ENCODE measurements at regions not wholly inside any gene's neighbourhood (a gene's known extent, or its start where the extent isn't known, plus 50 kb on each side); places are given as distances from the start of the nearest gene placed in this dataset.

GRCh38 chr1:5238351-5239130 lies 584.1 kb downstream of the AJAP1 start:
- POLR2A ChIA-PET, result no interaction called here
- H3K27ac Mint-ChIP-seq, result no peak overlapping the region

GRCh38 chr1:5235355-5235899 lies 581.0 kb downstream of the AJAP1 start:
- peaks cover 6% of the 10 kb centered on the region for H3K36me3 Mint-ChIP-seq
- H3K4me3 Mint-ChIP-seq, result no peak overlapping the region
- no peak for DNase-seq
- no peak overlapping the region for H3K27ac Mint-ChIP-seq
- no peaks in the 10 kb centered on the region for H3K27me3 Mint-ChIP-seq
- POLR2A ChIA-PET, result no interaction called here
- no peak for ATAC-seq (ENCODE audit: low read depth)
- no peaks in the 10 kb centered on the region for H3K4me1 Mint-ChIP-seq
- peaks cover 16% of the 10 kb centered on the region for H3K9me3 Mint-ChIP-seq

More at GRCh38 chr1:5238351-5239130, 584.1 kb downstream of the AJAP1 start:
- DNase-seq, result no peak
- peaks cover 7% of the 10 kb centered on the region for H3K9me3 Mint-ChIP-seq
- H3K36me3 Mint-ChIP-seq, result peaks cover 2% of the 10 kb centered on the region
- ATAC-seq (ENCODE audit: low read depth), result no peak
- no peaks in the 10 kb centered on the region for H3K4me1 Mint-ChIP-seq
- H3K4me3 Mint-ChIP-seq, result no peak overlapping the region
- H3K27me3 Mint-ChIP-seq, result no peaks in the 10 kb centered on the region

- Mint-ChIP-seq H3K4me3 (no peak overlapping the region), H3K4me1 (no peaks in the 10 kb centered on the region), H3K27me3 (peaks cover 4% of the 10 kb centered on the region), H3K9me3 (peaks cover 11% of the 10 kb centered on the region), H3K27ac (no peak overlapping the region), H3K36me3 (peaks cover 4% of the 10 kb centered on the region)
- ATAC-seq (ENCODE audit: low read depth) (no peak), DNase-seq (no peak)
- POLR2A ChIA-PET, result no interaction called here
Observed at GRCh38 chr1:5232537-5232936, 578.1 kb downstream of the AJAP1 start.

- H3K27me3 Mint-ChIP-seq, result peaks cover 4% of the 10 kb centered on the region
- H3K36me3 Mint-ChIP-seq, result peaks cover 4% of the 10 kb centered on the region
- ATAC-seq (ENCODE audit: low read depth) (no peak), DNase-seq (no peak)
- H3K27ac Mint-ChIP-seq, result no peak overlapping the region
- POLR2A ChIA-PET, result no interaction called here
- H3K4me1 Mint-ChIP-seq, result no peaks in the 10 kb centered on the region
- H3K4me3 Mint-ChIP-seq, result no peak overlapping the region
- H3K9me3 Mint-ChIP-seq, result peaks cover 11% of the 10 kb centered on the region
Observed at GRCh38 chr1:5231541-5232315, 577.3 kb downstream of the AJAP1 start.

- Mint-ChIP-seq H3K27me3 (peaks cover 4% of the 10 kb centered on the region), H3K27ac (no peak overlapping the region), H3K4me1 (no peaks in the 10 kb centered on the region), H3K4me3 (no peak overlapping the region), H3K9me3 (peaks cover 2% of the 10 kb centered on the region), H3K36me3 (no peaks in the 10 kb centered on the region)
- ATAC-seq (ENCODE audit: low read depth) (no peak), DNase-seq (no peak)
- POLR2A ChIA-PET, result no interaction called here
Observed at GRCh38 chr1:5227114-5227513, 572.7 kb downstream of the AJAP1 start.

GRCh38 chr1:5225707-5226704 lies 571.6 kb downstream of the AJAP1 start:
- no peak for DNase-seq

GRCh38 chr1:5223206-5223605 lies 568.8 kb downstream of the AJAP1 start:
- no peak overlapping the region for H3K4me3 Mint-ChIP-seq
- H3K4me1 Mint-ChIP-seq, result no peaks in the 10 kb centered on the region
- DNase-seq, result no peak
- POLR2A ChIA-PET, result no interaction called here
- no peak overlapping the region for H3K27ac Mint-ChIP-seq
- peaks cover 2% of the 10 kb centered on the region for H3K9me3 Mint-ChIP-seq
- peaks cover 4% of the 10 kb centered on the region for H3K27me3 Mint-ChIP-seq
- ATAC-seq (ENCODE audit: low read depth), result no peak
- no peaks in the 10 kb centered on the region for H3K36me3 Mint-ChIP-seq

More at GRCh38 chr1:5225707-5226704, 571.6 kb downstream of the AJAP1 start:
- Mint-ChIP-seq H3K36me3 (no peaks in the 10 kb centered on the region), H3K27ac (no peak overlapping the region), H3K27me3 (peaks cover 4% of the 10 kb centered on the region), H3K9me3 (peaks cover 2% of the 10 kb centered on the region), H3K4me1 (no peaks in the 10 kb centered on the region), H3K4me3 (no peak overlapping the region)
- POLR2A ChIA-PET, result no interaction called here
- no peak for ATAC-seq (ENCODE audit: low read depth)

- H3K27me3 Mint-ChIP-seq, result no peaks in the 10 kb centered on the region
- DNase-seq (no peak), ATAC-seq (ENCODE audit: low read depth) (no peak)
- no peak overlapping the region for H3K27ac Mint-ChIP-seq
- H3K4me1 Mint-ChIP-seq, result no peaks in the 10 kb centered on the region
- H3K4me3 Mint-ChIP-seq, result no peak overlapping the region
- no peaks in the 10 kb centered on the region for H3K36me3 Mint-ChIP-seq
- H3K9me3 Mint-ChIP-seq, result peaks cover 2% of the 10 kb centered on the region
- POLR2A ChIA-PET, result no interaction called here
Observed at GRCh38 chr1:5222626-5223025, 568.2 kb downstream of the AJAP1 start.

GRCh38 chr1:5221451-5221850 lies 567.0 kb downstream of the AJAP1 start:
- peaks cover 2% of the 10 kb centered on the region for H3K9me3 Mint-ChIP-seq
- H3K27ac Mint-ChIP-seq, result no peak overlapping the region
- no peak overlapping the region for H3K4me3 Mint-ChIP-seq
- no peaks in the 10 kb centered on the region for H3K4me1 Mint-ChIP-seq
- H3K27me3 Mint-ChIP-seq, result no peaks in the 10 kb centered on the region
- POLR2A ChIA-PET, result no interaction called here
- H3K36me3 Mint-ChIP-seq, result no peaks in the 10 kb centered on the region
- ATAC-seq (ENCODE audit: low read depth) (no peak), DNase-seq (no peak)

- no peak overlapping the region for H3K27ac Mint-ChIP-seq
- no peaks in the 10 kb centered on the region for H3K36me3 Mint-ChIP-seq
- ATAC-seq (ENCODE audit: low read depth) (no peak), DNase-seq (no peak)
- POLR2A ChIA-PET, result no interaction called here
- H3K9me3 Mint-ChIP-seq, result peaks cover 2% of the 10 kb centered on the region
- H3K4me1 Mint-ChIP-seq, result no peaks in the 10 kb centered on the region
- H3K27me3 Mint-ChIP-seq, result no peaks in the 10 kb centered on the region
- no peak overlapping the region for H3K4me3 Mint-ChIP-seq
Observed at GRCh38 chr1:5220821-5221220, 566.4 kb downstream of the AJAP1 start.

GRCh38 chr1:5220421-5220820 lies 566.0 kb downstream of the AJAP1 start:
- Mint-ChIP-seq H3K27me3 (no peaks in the 10 kb centered on the region), H3K27ac (no peak overlapping the region), H3K9me3 (peaks cover 2% of the 10 kb centered on the region), H3K4me3 (no peak overlapping the region), H3K36me3 (no peaks in the 10 kb centered on the region), H3K4me1 (no peaks in the 10 kb centered on the region)
- POLR2A ChIA-PET, result no interaction called here
- ATAC-seq (ENCODE audit: low read depth) (no peak), DNase-seq (no peak)

- DNase-seq (no peak), ATAC-seq (ENCODE audit: low read depth) (no peak)
- Mint-ChIP-seq H3K27me3 (peaks cover 3% of the 10 kb centered on the region), H3K4me1 (no peaks in the 10 kb centered on the region), H3K36me3 (no peaks in the 10 kb centered on the region), H3K27ac (no peak overlapping the region), H3K4me3 (no peak overlapping the region), H3K9me3 (peaks cover 1% of the 10 kb centered on the region)
- POLR2A ChIA-PET, result no interaction called here
Observed at GRCh38 chr1:5200006-5200405, 545.6 kb downstream of the AJAP1 start.

- Mint-ChIP-seq H3K4me3 (no peak overlapping the region), H3K27ac (no peak overlapping the region), H3K27me3 (peaks cover 3% of the 10 kb centered on the region), H3K4me1 (no peaks in the 10 kb centered on the region), H3K9me3 (peaks cover 1% of the 10 kb centered on the region), H3K36me3 (no peaks in the 10 kb centered on the region)
- POLR2A ChIA-PET, result no interaction called here
- no peak for DNase-seq
- ATAC-seq (ENCODE audit: low read depth), result no peak
Observed at GRCh38 chr1:5198328-5198727, 543.9 kb downstream of the AJAP1 start.
